ENCODE measurements at regions not wholly inside any gene's neighbourhood (a gene's known extent, or its start where the extent isn't known, plus 50 kb on each side); places are given as distances from the start of the nearest gene placed in this dataset.

GRCh38 chr2:103464831-103465230 is 703.0 kb downstream of the TMEM182 start:
- H3K27ac ChIP-seq (ENCODE audit: low read depth, low read length) = no peak overlapping the region
- no peak overlapping the region for H3K4me3 ChIP-seq (ENCODE audit: low read depth, low read length)
- H3K9ac ChIP-seq (ENCODE audit: low read length) = no peak overlapping the region
- H3K4me1 ChIP-seq (ENCODE audit: control insufficient read depth, insufficient read depth, low read length) = no peaks in the 10 kb centered on the region
- H3K9me3 ChIP-seq (ENCODE audit: control insufficient read depth, insufficient read depth, low read depth, low read length) = no peaks in the 10 kb centered on the region
- no peaks in the 10 kb centered on the region for H3K36me3 ChIP-seq (ENCODE audit: control insufficient read depth, insufficient read depth, low read length)
- no peaks in the 10 kb centered on the region for H3K27me3 ChIP-seq (ENCODE audit: control insufficient read depth, insufficient read depth, low read length)

GRCh38 chr2:103469800-103470199 is 708.0 kb downstream of the TMEM182 start:
- Histone ChIP-seq H3K27ac (ENCODE audit: low read depth, low read length) (no peak overlapping the region), H3K4me1 (ENCODE audit: control insufficient read depth, insufficient read depth, low read length) (no peaks in the 10 kb centered on the region), H3K36me3 (ENCODE audit: control insufficient read depth, insufficient read depth, low read length) (no peaks in the 10 kb centered on the region), H3K9ac (ENCODE audit: low read length) (no peak overlapping the region), H3K27me3 (ENCODE audit: control insufficient read depth, insufficient read depth, low read length) (no peaks in the 10 kb centered on the region), H3K4me3 (ENCODE audit: low read depth, low read length) (no peak overlapping the region), H3K9me3 (ENCODE audit: control insufficient read depth, insufficient read depth, low read depth, low read length) (no peaks in the 10 kb centered on the region)

GRCh38 chr2:103484906-103485305 is 723.1 kb downstream of the TMEM182 start:
- no peaks in the 10 kb centered on the region for H3K36me3 ChIP-seq (ENCODE audit: control insufficient read depth, insufficient read depth, low read length)
- H3K4me3 ChIP-seq (ENCODE audit: low read depth, low read length) = no peak overlapping the region
- H3K9ac ChIP-seq (ENCODE audit: low read length) = no peak overlapping the region
- H3K27ac ChIP-seq (ENCODE audit: low read depth, low read length) = no peak overlapping the region
- no peaks in the 10 kb centered on the region for H3K9me3 ChIP-seq (ENCODE audit: control insufficient read depth, insufficient read depth, low read depth, low read length)
- no peaks in the 10 kb centered on the region for H3K4me1 ChIP-seq (ENCODE audit: control insufficient read depth, insufficient read depth, low read length)
- no peaks in the 10 kb centered on the region for H3K27me3 ChIP-seq (ENCODE audit: control insufficient read depth, insufficient read depth, low read length)

- no peaks in the 10 kb centered on the region for H3K9me3 ChIP-seq (ENCODE audit: control insufficient read depth, insufficient read depth, low read depth, low read length)
- no peak overlapping the region for H3K9ac ChIP-seq (ENCODE audit: low read length)
- no peaks in the 10 kb centered on the region for H3K27me3 ChIP-seq (ENCODE audit: control insufficient read depth, insufficient read depth, low read length)
- no peak overlapping the region for H3K27ac ChIP-seq (ENCODE audit: low read depth, low read length)
- H3K4me1 ChIP-seq (ENCODE audit: control insufficient read depth, insufficient read depth, low read length) = no peaks in the 10 kb centered on the region
- H3K4me3 ChIP-seq (ENCODE audit: low read depth, low read length) = no peak overlapping the region
- H3K36me3 ChIP-seq (ENCODE audit: control insufficient read depth, insufficient read depth, low read length) = no peaks in the 10 kb centered on the region
These were observed 735.0 kb downstream of the TMEM182 start for GRCh38 chr2:103496850-103497249.

GRCh38 chr2:103506812-103507211 is 745.0 kb downstream of the TMEM182 start:
- Histone ChIP-seq H3K27me3 (ENCODE audit: control insufficient read depth, insufficient read depth, low read length) (no peaks in the 10 kb centered on the region), H3K9me3 (ENCODE audit: control insufficient read depth, insufficient read depth, low read depth, low read length) (peaks cover 4% of the 10 kb centered on the region; the same call in 1 of the 2 replicates), H3K4me1 (ENCODE audit: control insufficient read depth, insufficient read depth, low read length) (no peaks in the 10 kb centered on the region), H3K4me3 (ENCODE audit: low read depth, low read length) (no peak overlapping the region), H3K9ac (ENCODE audit: low read length) (no peak overlapping the region), H3K36me3 (ENCODE audit: control insufficient read depth, insufficient read depth, low read length) (no peaks in the 10 kb centered on the region), H3K27ac (ENCODE audit: low read depth, low read length) (no peak overlapping the region)

- Histone ChIP-seq H3K27me3 (ENCODE audit: control insufficient read depth, insufficient read depth, low read length) (no peaks in the 10 kb centered on the region), H3K36me3 (ENCODE audit: control insufficient read depth, insufficient read depth, low read length) (no peaks in the 10 kb centered on the region), H3K9ac (ENCODE audit: low read length) (no peak overlapping the region), H3K4me1 (ENCODE audit: control insufficient read depth, insufficient read depth, low read length) (no peaks in the 10 kb centered on the region), H3K4me3 (ENCODE audit: low read depth, low read length) (no peak overlapping the region), H3K27ac (ENCODE audit: low read depth, low read length) (no peak overlapping the region), H3K9me3 (ENCODE audit: control insufficient read depth, insufficient read depth, low read depth, low read length) (peaks cover 11% of the 10 kb centered on the region; the same call in 1 of the 2 replicates)
These were observed 750.6 kb downstream of the TMEM182 start for GRCh38 chr2:103512442-103512841.

GRCh38 chr2:103520547-103520946 is 758.7 kb downstream of the TMEM182 start:
- Histone ChIP-seq H3K4me1 (ENCODE audit: control insufficient read depth, insufficient read depth, low read length) (no peaks in the 10 kb centered on the region), H3K36me3 (ENCODE audit: control insufficient read depth, insufficient read depth, low read length) (no peaks in the 10 kb centered on the region), H3K4me3 (ENCODE audit: low read depth, low read length) (no peak overlapping the region), H3K9me3 (ENCODE audit: control insufficient read depth, insufficient read depth, low read depth, low read length) (no peaks in the 10 kb centered on the region), H3K9ac (ENCODE audit: low read length) (no peak overlapping the region), H3K27me3 (ENCODE audit: control insufficient read depth, insufficient read depth, low read length) (no peaks in the 10 kb centered on the region), H3K27ac (ENCODE audit: low read depth, low read length) (no peak overlapping the region)

GRCh38 chr2:103525756-103526155 is 763.9 kb downstream of the TMEM182 start:
- Histone ChIP-seq H3K36me3 (ENCODE audit: control insufficient read depth, insufficient read depth, low read length) (no peaks in the 10 kb centered on the region), H3K4me1 (ENCODE audit: control insufficient read depth, insufficient read depth, low read length) (0 out of 2 replicates have a peak, but pooled peaks cover 4% of the 10 kb centered on the region), H3K9me3 (ENCODE audit: control insufficient read depth, insufficient read depth, low read depth, low read length) (no peaks in the 10 kb centered on the region), H3K4me3 (ENCODE audit: low read depth, low read length) (no peak overlapping the region), H3K27me3 (ENCODE audit: control insufficient read depth, insufficient read depth, low read length) (no peaks in the 10 kb centered on the region), H3K27ac (ENCODE audit: low read depth, low read length) (no peak overlapping the region), H3K9ac (ENCODE audit: low read length) (no peak overlapping the region)

- Histone ChIP-seq H3K9ac (ENCODE audit: low read length) (no peak overlapping the region), H3K4me3 (ENCODE audit: low read depth, low read length) (no peak overlapping the region), H3K27me3 (ENCODE audit: control insufficient read depth, insufficient read depth, low read length) (no peaks in the 10 kb centered on the region), H3K4me1 (ENCODE audit: control insufficient read depth, insufficient read depth, low read length) (0 out of 2 replicates have a peak, but pooled peaks cover 4% of the 10 kb centered on the region), H3K36me3 (ENCODE audit: control insufficient read depth, insufficient read depth, low read length) (no peaks in the 10 kb centered on the region), H3K27ac (ENCODE audit: low read depth, low read length) (no peak overlapping the region), H3K9me3 (ENCODE audit: control insufficient read depth, insufficient read depth, low read depth, low read length) (no peaks in the 10 kb centered on the region)
These were observed 764.9 kb downstream of the TMEM182 start for GRCh38 chr2:103526757-103527156.

DNA sequence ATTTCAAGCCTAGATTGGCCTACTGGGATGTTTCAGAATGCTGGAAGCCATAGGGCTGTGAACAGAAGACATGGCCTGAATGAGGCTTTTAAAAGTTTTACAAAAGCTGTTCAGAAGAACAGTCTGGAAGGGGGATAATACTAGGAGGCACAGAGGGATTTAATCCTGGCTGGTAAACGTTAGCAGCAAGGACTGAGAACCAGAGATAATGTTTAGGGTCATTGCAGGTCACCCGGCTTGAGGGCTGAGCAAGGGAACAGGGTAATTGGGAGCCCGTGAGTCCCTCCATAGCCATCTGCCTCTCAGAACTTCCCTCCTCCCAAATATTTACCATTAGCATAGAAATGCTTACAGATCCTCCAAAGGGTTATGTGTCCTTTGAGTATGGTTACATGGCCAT is 765.4 kb downstream of the TMEM182 start:
- Histone ChIP-seq H3K4me1 (ENCODE audit: control insufficient read depth, insufficient read depth, low read length) (0 out of 2 replicates have a peak, but pooled peaks cover 4% of the 10 kb centered on the region), H3K36me3 (ENCODE audit: control insufficient read depth, insufficient read depth, low read length) (no peaks in the 10 kb centered on the region), H3K4me3 (ENCODE audit: low read depth, low read length) (no peak overlapping the region)

GRCh38 chr2:103529798-103530502 is 768.1 kb downstream of the TMEM182 start:
- no peak overlapping the region for H3K9ac ChIP-seq (ENCODE audit: low read length)
- H3K27ac ChIP-seq (ENCODE audit: low read depth, low read length) = no peak overlapping the region
- H3K9me3 ChIP-seq (ENCODE audit: control insufficient read depth, insufficient read depth, low read depth, low read length) = no peaks in the 10 kb centered on the region
- H3K36me3 ChIP-seq (ENCODE audit: control insufficient read depth, insufficient read depth, low read length) = no peaks in the 10 kb centered on the region
- no peaks in the 10 kb centered on the region for H3K27me3 ChIP-seq (ENCODE audit: control insufficient read depth, insufficient read depth, low read length)
- H3K4me3 ChIP-seq (ENCODE audit: low read depth, low read length) = no peak overlapping the region
- H3K4me1 ChIP-seq (ENCODE audit: control insufficient read depth, insufficient read depth, low read length) = 0 out of 2 replicates have a peak, but pooled peaks cover 4% of the 10 kb centered on the region

More for the DNA sequence above, 765.4 kb downstream of the TMEM182 start:
- no peaks in the 10 kb centered on the region for H3K9me3 ChIP-seq (ENCODE audit: control insufficient read depth, insufficient read depth, low read depth, low read length)
- H3K27ac ChIP-seq (ENCODE audit: low read depth, low read length) = no peak overlapping the region
- no peak overlapping the region for H3K9ac ChIP-seq (ENCODE audit: low read length)
- no peaks in the 10 kb centered on the region for H3K27me3 ChIP-seq (ENCODE audit: control insufficient read depth, insufficient read depth, low read length)
